A549 (cell line): ENCODE measurements at regions not wholly inside any gene's neighbourhood (a gene's known extent, or its start where the extent isn't known, plus 50 kb on each side); places are given as distances from the start of the nearest gene placed in this dataset.

Experiments used
- ATAC-seq, 2 experiments: fragments of 200-7000 bp in 1 of 2; fragments of >200 bp in 1 of 2; cut with Nextera tagmentation in 1 of 2; cut with Tn5 transposase in 1 of 2; 3 replicates each; pipeline versions ENCODE4 v1.8.0 to v1.9.1; 2018 to 2020; ENCODE audit warnings: mild to moderate bottlenecking in 1 of 2, moderate library complexity in 1 of 2
- CTCF ChIA-PET: fragments of 300-600 bp; sonication (Branson Sonifier 250); formaldehyde crosslinking; extraction: SDS; loops from one replicate; lab custom pipeline; 2021; ENCODE audit warnings: antibody characterized with exemption, inconsistent platforms; lab: Yijun Ruan, JAX
- POLR2A ChIA-PET: fragments of 350-600 bp; formaldehyde crosslinking; extraction: SDS; loops from one replicate; lab custom pipeline; 2021; ENCODE audit warnings: antibody characterized with exemption, inconsistent platforms; lab: Yijun Ruan, JAX
- DNase-seq, 2 experiments: peaks; one replicate each; pipeline versions ENCODE4 v3.0.0 to v3.0.0-alpha.2; 2011 to 2016; ENCODE audit warnings: low read depth in 1 of 2, low spot score in 1 of 2
- FAIRE-seq: peaks from 2 replicates; lab custom pipeline; 2011; peaks lifted over from hg19 to GRCh38; lab: Jason Lieb, UNC
- H3K27ac ChIP-seq, 2 experiments: fragments of >200 bp; sonication (Bioruptor Twin); formaldehyde crosslinking; 3 replicates each; pipeline ENCODE4 v1.5.1; 2016 to 2017
- H3K4me1 ChIP-seq: fragments of >200 bp; sonication (Bioruptor Twin); formaldehyde crosslinking; 3 replicates; pipeline ENCODE4 v1.6.1; 2016
- H3K4me2 ChIP-seq: fragments of >200 bp; sonication (Bioruptor Twin); formaldehyde crosslinking; 3 replicates; pipeline ENCODE4 v1.6.1; 2016
- H3K4me3 ChIP-seq: fragments of >200 bp; sonication (Bioruptor Twin); formaldehyde crosslinking; 3 replicates; pipeline ENCODE4 v1.5.1; 2016
- H3K9me3 ChIP-seq: fragments of >200 bp; sonication (Bioruptor Twin); formaldehyde crosslinking; 3 replicates; pipeline ENCODE4 v1.6.1; 2016
- BCL3 ChIP-seq: fragments of >200 bp; sonication (Bioruptor Twin); formaldehyde crosslinking; IDR thresholded peaks from 3 replicates; pipeline ENCODE4 v1.6.1; 2016
- E2F6 ChIP-seq: IDR thresholded peaks from 2 replicates; pipeline ENCODE4 v1.6.1; 2012; ENCODE audit warnings: low read depth, borderline replicate concordance
- EP300 ChIP-seq, 2 experiments: fragments of >200 bp; sonication (Bioruptor Twin); formaldehyde crosslinking; IDR thresholded peaks; 2 replicates in 1 of 2; 3 replicates in 1 of 2; pipeline ENCODE4 v1.6.1; 2016 to 2017
- FOXS1 ChIP-seq: fragments of 250-450 bp; sonication (Bioruptor Pico); IDR thresholded peaks from 2 replicates; pipeline ENCODE4 v1.5.0; 2020; ENCODE audit warnings: mild to moderate bottlenecking, moderate library complexity
- KDM1A ChIP-seq: fragments of 200-600 bp; sonication (generic); IDR thresholded peaks from 2 replicates; pipeline ENCODE4 v1.6.1; 2016; ENCODE audit warnings: low read depth, mild to moderate bottlenecking
- MAFK ChIP-seq: fragments of 450-650 bp; IDR thresholded peaks from 2 replicates; pipeline ENCODE4 v1.6.1; 2014; ENCODE audit not compliant: partially characterized antibody
- NFE2L2 ChIP-seq: fragments of 150-350 bp; conservative IDR thresholded peaks from 2 replicates; pipeline ENCODE4 v1.6.1; 2014; ENCODE audit warnings: low read length
- NPAS2 ChIP-seq: fragments of 250-450 bp; sonication (Bioruptor Pico); IDR thresholded peaks from 2 replicates; pipeline ENCODE4 v1.8.0; 2022; ENCODE audit warnings: mild to moderate bottlenecking, moderate library complexity, borderline replicate concordance
- PBX3 ChIP-seq: IDR thresholded peaks from 2 replicates; pipeline ENCODE4 v1.6.1; 2012
- POLR2A ChIP-seq: IDR thresholded peaks from 2 replicates; pipeline ENCODE4 v1.6.1; 2012; ENCODE audit warnings: mild to moderate bottlenecking, low read length
- POLR2AphosphoS2 ChIP-seq: conservative IDR thresholded peaks from 2 replicates; pipeline ENCODE4 v1.6.1; 2012; ENCODE audit warnings: low read length, improper control_type of control experiment, inconsistent platforms
- RFX5 ChIP-seq: fragments of 450-650 bp; IDR thresholded peaks from 2 replicates; pipeline ENCODE4 v1.7.1; 2014; ENCODE audit warnings: antibody characterized with exemption, mild to moderate bottlenecking, moderate library complexity
- TFCP2L1 ChIP-seq: fragments of 250-450 bp; sonication (Bioruptor Pico); IDR thresholded peaks from 2 replicates; pipeline ENCODE4 v1.5.0; 2021; ENCODE audit warnings: mild to moderate bottlenecking
- TP53 ChIP-seq: fragments of 250-450 bp; sonication (Bioruptor Pico); IDR thresholded peaks from 2 replicates; pipeline ENCODE4 v1.5.0; 2021; ENCODE audit warnings: mild to moderate bottlenecking, moderate library complexity
- USF2 ChIP-seq: fragments of 450-650 bp; IDR thresholded peaks from 2 replicates; pipeline ENCODE4 v1.6.1; 2014; ENCODE audit warnings: antibody characterized with exemption
- ZC3H11A ChIP-seq: fragments of 450-650 bp; IDR thresholded peaks from 2 replicates; pipeline ENCODE4 v1.6.1; 2014; ENCODE audit warnings: antibody characterized with exemption, mild to moderate bottlenecking
- ZFP36 ChIP-seq: fragments of 450-650 bp; IDR thresholded peaks from 2 replicates; pipeline ENCODE4 v1.6.1; 2014; ENCODE audit warnings: borderline replicate concordance; ENCODE audit not compliant: partially characterized antibody
- ZNF302 ChIP-seq: fragments of 250-450 bp; sonication (Bioruptor Pico); IDR thresholded peaks from 2 replicates; pipeline ENCODE4 v1.9.0; 2021; ENCODE audit warnings: inconsistent platforms, mild to moderate bottlenecking, moderate library complexity
- WGBS: methylation state at CpG from one replicate; pipeline ENCODE4 v1.1.6; 2017; ENCODE audit errors: missing lambda C conversion rate; 5-methylcytosine and 5-hydroxymethylcytosine counted together

- no peak for TF ChIP-seq PBX3
These were observed 155.5 kb upstream of the RGS6 start (continued) for GRCh38 chr14:71776471-71777360.

GRCh38 chr14:71780075-71780474, 152.2 kb upstream of the RGS6 start:
- WGBS, result 44% methylated on average over 2 of the region's 2 CpGs
- no peak overlapping the region for H3K4me3 ChIP-seq
- H3K27ac ChIP-seq, result no peak overlapping the region
- ATAC-seq (no peak), DNase-seq (no peak), FAIRE-seq (no peak)
- ChIA-PET CTCF (interaction anchor here (1.3 kb wide), 1 partner anchor 20 kb away, joined by 4 read pairs; no protein-coding TSS in a partner anchor), POLR2A (no interaction called here)
- H3K4me2 ChIP-seq, result no peak overlapping the region
- H3K4me1 ChIP-seq, result no peaks in the 10 kb centered on the region
- no peak for TF ChIP-seq ZC3H11A
- TF ChIP-seq ZFP36, result no peak
- no peak for TF ChIP-seq NPAS2
- TF ChIP-seq USF2, result no peak
- TF ChIP-seq EP300 (IDR thresholded peaks at IDR 0.05), result no peak
- no peak for TF ChIP-seq KDM1A
- TF ChIP-seq POLR2AphosphoS2, result no peak
- 0 out of 3 replicates have a peak, but pooled peaks cover 3% of the 10 kb centered on the region for H3K9me3 ChIP-seq

GRCh38 chr14:71780822-71781221, 151.4 kb upstream of the RGS6 start:
- 0 out of 3 replicates have a peak, but pooled peaks cover 3% of the 10 kb centered on the region for H3K9me3 ChIP-seq
- H3K4me3 ChIP-seq, result no peak overlapping the region
- no peak for TF ChIP-seq E2F6
- TF ChIP-seq MAFK, result no peak
- no peak for TF ChIP-seq NFE2L2
- no peak for TF ChIP-seq RFX5
- TF ChIP-seq ZFP36, result no peak
- no peak for TF ChIP-seq FOXS1 (CRISPR knock-in tag)
- TF ChIP-seq NPAS2, result no peak
- no peak for TF ChIP-seq TP53
- no peak for TF ChIP-seq ZNF302 (CRISPR knock-in tag)
- no peak for TF ChIP-seq POLR2A
- no peak for TF ChIP-seq POLR2AphosphoS2
- FAIRE-seq (no peak), DNase-seq (no peak), ATAC-seq (no peak)
- POLR2A ChIA-PET, result no interaction called here
- no peak overlapping the region for H3K4me2 ChIP-seq
- H3K4me1 ChIP-seq, result no peaks in the 10 kb centered on the region
- CTCF ChIA-PET, result no interaction called here
- H3K27ac ChIP-seq, result no peak overlapping the region
- 10% methylated on average over 3 of the region's 3 CpGs for WGBS

- ChIA-PET CTCF (interaction anchor here (2.8 kb wide), 1 partner anchor 30 kb away, joined by 8 read pairs; no protein-coding TSS in a partner anchor), POLR2A (no interaction called here)
- FAIRE-seq, result no peak
- no peak for DNase-seq
- TF ChIP-seq RFX5 (no peak), BCL3 (no peak), TFCP2L1 (CRISPR knock-in tag) (no peak)
- TF ChIP-seq, all 56 proteins: peak for 0
- no peaks in the 10 kb centered on the region for H3K4me1 ChIP-seq
- ATAC-seq, result no peak
- no peak overlapping the region for H3K4me2 ChIP-seq
- no peak overlapping the region for H3K4me3 ChIP-seq
- H3K9me3 ChIP-seq, result no peaks in the 10 kb centered on the region
- H3K27ac ChIP-seq, result no peak overlapping the region
- WGBS, result 22% methylated on average over 4 of the region's 4 CpGs
These were observed 149.1 kb upstream of the RGS6 start for GRCh38 chr14:71783088-71783487.
